Suprapubic skin (tissue), 4 donors: ENCODE measurements at regions not wholly inside any gene's neighbourhood (a gene's known extent, or its start where the extent isn't known, plus 50 kb on each side); places are given as distances from the start of the nearest gene placed in this dataset.

Experiments
- DNase-seq, 2 donors: peaks; one replicate each; pipeline ENCODE4 v3.0.0-alpha.2; 2019; ENCODE audit warnings: low spot score in 2 of 2
- H3K27ac ChIP-seq: fragments of 200-600 bp; sonication (generic); one replicate; pipeline ENCODE4 v1.5.1; 2019
- H3K27me3 ChIP-seq: fragments of 200-600 bp; sonication (generic); one replicate; pipeline ENCODE4 v1.5.1; 2019
- H3K36me3 ChIP-seq: fragments of 200-600 bp; sonication (generic); one replicate; pipeline ENCODE4 v1.5.1; 2019
- H3K4me1 ChIP-seq: fragments of 200-600 bp; sonication (generic); one replicate; pipeline ENCODE4 v1.5.1; 2019
- H3K4me3 ChIP-seq: fragments of 200-600 bp; sonication (generic); one replicate; pipeline ENCODE4 v1.5.1; 2019; ENCODE audit warnings: mild to moderate bottlenecking
- H3K9me3 ChIP-seq: fragments of 200-600 bp; sonication (generic); one replicate; pipeline ENCODE4 v1.5.1; 2019
- EP300 ChIP-seq: sonication (generic); formaldehyde crosslinking; IDR thresholded peaks from one replicate; pipeline ENCODE4 v1.6.1; 2017; ENCODE audit warnings: antibody characterized with exemption
- POLR2A ChIP-seq, 2 donors: fragments of 450-650 bp; IDR thresholded peaks; one replicate each; pipeline ENCODE4 v1.6.1; 2017; ENCODE audit warnings: antibody characterized with exemption in 2 of 2, mild to moderate bottlenecking in 2 of 2, moderate library complexity in 2 of 2
- POLR2AphosphoS5 ChIP-seq, 3 donors: sonication (generic); formaldehyde crosslinking; IDR thresholded peaks; one replicate each; pipeline ENCODE4 v1.6.1; 2017; ENCODE audit warnings: antibody characterized with exemption in 3 of 3
- WGBS: methylation state at CpG from one replicate; pipeline ENCODE4 v1.1.5; 2018; 5-methylcytosine and 5-hydroxymethylcytosine counted together
- TF ChIP-seq, protein P1 (sequence below), 2 donors: fragments of 200-600 bp in 1 of 2; fragments of 450-650 bp in 1 of 2; sonication (generic) in 1 of 2; IDR thresholded peaks; one replicate each; pipeline ENCODE4 v1.5.1; 2016 to 2019; ENCODE audit warnings: antibody characterized with exemption in 2 of 2, mild to moderate bottlenecking in 1 of 2, moderate library complexity in 1 of 2

DNA sequence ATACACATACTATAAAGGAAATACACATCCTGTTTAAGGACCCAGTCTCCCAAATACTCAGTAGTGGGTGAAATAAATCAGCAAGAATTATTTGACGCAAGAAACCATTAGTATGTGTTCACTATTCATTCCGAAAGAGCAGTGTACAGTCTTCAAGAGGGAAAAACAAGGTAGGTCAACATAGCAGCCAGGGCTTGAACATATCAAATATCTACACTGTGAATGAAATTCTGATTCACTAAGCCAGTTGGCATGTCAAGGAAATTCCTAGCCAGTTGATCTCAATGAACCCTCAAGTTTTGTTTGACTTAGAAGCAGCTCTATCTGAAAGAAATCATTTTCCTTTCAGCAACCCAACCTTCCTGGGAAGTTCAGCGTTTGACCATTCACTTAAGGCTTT, 99.0 kb downstream of the CNTN3 start:
- Histone ChIP-seq H3K4me1 (no peaks in the 10 kb centered on the region), H3K27ac (no peak overlapping the region), H3K36me3 (no peaks in the 10 kb centered on the region), H3K9me3 (no peaks in the 10 kb centered on the region), H3K4me3 (no peak overlapping the region), H3K27me3 (no peaks in the 10 kb centered on the region)
- DNase-seq = no peak
- TF ChIP-seq POLR2AphosphoS5 (IDR thresholded peaks at IDR 0.05) = no peak
- TF ChIP-seq EP300 = no peak
- TF ChIP-seq, protein P1, sequence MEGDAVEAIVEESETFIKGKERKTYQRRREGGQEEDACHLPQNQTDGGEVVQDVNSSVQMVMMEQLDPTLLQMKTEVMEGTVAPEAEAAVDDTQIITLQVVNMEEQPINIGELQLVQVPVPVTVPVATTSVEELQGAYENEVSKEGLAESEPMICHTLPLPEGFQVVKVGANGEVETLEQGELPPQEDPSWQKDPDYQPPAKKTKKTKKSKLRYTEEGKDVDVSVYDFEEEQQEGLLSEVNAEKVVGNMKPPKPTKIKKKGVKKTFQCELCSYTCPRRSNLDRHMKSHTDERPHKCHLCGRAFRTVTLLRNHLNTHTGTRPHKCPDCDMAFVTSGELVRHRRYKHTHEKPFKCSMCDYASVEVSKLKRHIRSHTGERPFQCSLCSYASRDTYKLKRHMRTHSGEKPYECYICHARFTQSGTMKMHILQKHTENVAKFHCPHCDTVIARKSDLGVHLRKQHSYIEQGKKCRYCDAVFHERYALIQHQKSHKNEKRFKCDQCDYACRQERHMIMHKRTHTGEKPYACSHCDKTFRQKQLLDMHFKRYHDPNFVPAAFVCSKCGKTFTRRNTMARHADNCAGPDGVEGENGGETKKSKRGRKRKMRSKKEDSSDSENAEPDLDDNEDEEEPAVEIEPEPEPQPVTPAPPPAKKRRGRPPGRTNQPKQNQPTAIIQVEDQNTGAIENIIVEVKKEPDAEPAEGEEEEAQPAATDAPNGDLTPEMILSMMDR (IDR thresholded peaks at IDR 0.05) = no peak
- no peak for TF ChIP-seq POLR2A (IDR thresholded peaks at IDR 0.05)
- 92% methylated on average over 3 of the region's 3 CpGs for WGBS

DNA sequence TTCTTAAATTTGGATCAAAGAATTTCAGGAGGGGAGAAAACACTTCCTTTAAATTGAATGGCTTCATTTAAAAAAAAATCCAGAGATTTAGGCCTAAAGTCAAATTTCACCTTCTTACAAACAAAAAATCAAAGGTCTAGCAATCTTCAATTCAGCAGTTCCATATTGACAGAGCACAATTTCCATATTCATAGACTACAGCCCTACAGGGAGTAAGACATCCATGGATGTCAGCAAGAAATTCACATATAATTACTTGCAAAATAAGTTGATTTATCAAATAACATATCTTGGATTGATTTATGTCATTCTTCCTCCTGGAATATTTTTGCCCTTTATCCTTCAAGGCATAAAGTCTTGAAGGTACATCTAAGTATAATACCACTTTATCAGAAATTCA, 103.4 kb downstream of the CNTN3 start:
- Histone ChIP-seq H3K9me3 (no peaks in the 10 kb centered on the region), H3K36me3 (no peaks in the 10 kb centered on the region), H3K27me3 (no peaks in the 10 kb centered on the region), H3K27ac (no peak overlapping the region), H3K4me3 (no peak overlapping the region), H3K4me1 (no peaks in the 10 kb centered on the region)
- DNase-seq = no peak
- TF ChIP-seq, protein P1 (IDR thresholded peaks at IDR 0.05) = no peak
- no peak for TF ChIP-seq POLR2A (IDR thresholded peaks at IDR 0.05)
- no peak for TF ChIP-seq EP300
- no peak for TF ChIP-seq POLR2AphosphoS5 (IDR thresholded peaks at IDR 0.05)

DNA sequence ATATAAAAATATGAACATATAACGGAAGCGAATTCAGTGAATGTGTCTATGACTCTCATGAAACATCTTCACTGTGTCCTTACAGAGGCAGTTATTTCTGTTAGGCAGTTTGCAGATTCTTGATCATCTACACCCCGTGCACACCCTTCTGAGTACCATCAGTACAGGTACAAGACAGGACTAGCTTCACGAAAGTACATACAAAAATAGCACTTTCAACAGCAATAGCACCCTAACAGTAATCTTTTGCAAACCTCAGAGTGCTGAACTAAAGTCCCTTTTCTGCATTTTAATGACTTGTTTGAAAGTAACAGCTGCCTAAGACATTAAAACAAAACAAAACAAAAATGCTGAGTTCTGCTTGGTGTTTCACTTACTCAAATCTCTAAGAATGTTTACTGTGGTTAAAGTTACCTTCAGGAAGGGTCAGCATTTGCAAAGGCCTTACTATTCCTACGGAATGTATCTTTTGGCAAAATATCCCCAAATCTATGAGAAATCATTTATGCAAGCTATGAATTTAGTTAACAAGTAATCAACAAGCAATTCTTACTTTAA, 104.1 kb downstream of the CNTN3 start:
- no peaks in the 10 kb centered on the region for H3K36me3 ChIP-seq
- H3K9me3 ChIP-seq = no peaks in the 10 kb centered on the region
- H3K4me3 ChIP-seq = no peak overlapping the region
- no peak for DNase-seq
- no peaks in the 10 kb centered on the region for H3K27me3 ChIP-seq
- no peaks in the 10 kb centered on the region for H3K4me1 ChIP-seq
- no peak overlapping the region for H3K27ac ChIP-seq
- TF ChIP-seq, protein P1 (IDR thresholded peaks at IDR 0.05) = no peak
- TF ChIP-seq POLR2A (IDR thresholded peaks at IDR 0.05) (no peak), POLR2AphosphoS5 (IDR thresholded peaks at IDR 0.05) (no peak), EP300 (no peak)
- WGBS = 78% methylated on average over 5 of the region's 5 CpGs

DNA sequence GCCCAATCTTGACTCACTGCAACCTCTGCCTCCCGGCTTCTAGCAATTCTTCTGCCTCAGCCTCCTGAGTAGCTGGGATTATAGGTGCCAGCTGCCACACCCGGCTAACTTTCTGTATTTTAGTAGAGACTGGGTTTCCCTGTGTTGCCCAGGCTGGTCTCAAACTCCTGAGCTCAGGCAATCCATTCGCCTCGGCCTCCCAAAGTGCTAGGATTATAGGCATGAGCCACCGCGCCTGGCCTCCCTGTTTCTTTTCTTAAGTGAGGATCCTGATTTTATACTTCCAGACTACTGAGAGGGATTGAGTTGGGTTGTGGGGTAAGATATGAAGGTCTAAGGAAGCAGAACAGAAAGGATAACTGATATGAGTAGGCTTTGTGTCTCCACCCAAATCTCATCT, 106.8 kb downstream of the CNTN3 start:
- H3K36me3 ChIP-seq = no peaks in the 10 kb centered on the region
- TF ChIP-seq, protein P1 (IDR thresholded peaks at IDR 0.05) = no peak
- no peak for TF ChIP-seq POLR2A (IDR thresholded peaks at IDR 0.05)
- H3K27me3 ChIP-seq = no peaks in the 10 kb centered on the region
- 98% methylated on average over 6 of the region's 6 CpGs for WGBS
- H3K27ac ChIP-seq = no peak overlapping the region
- no peaks in the 10 kb centered on the region for H3K9me3 ChIP-seq
- H3K4me1 ChIP-seq = no peaks in the 10 kb centered on the region
- H3K4me3 ChIP-seq = no peak overlapping the region
- no peak for DNase-seq

DNA sequence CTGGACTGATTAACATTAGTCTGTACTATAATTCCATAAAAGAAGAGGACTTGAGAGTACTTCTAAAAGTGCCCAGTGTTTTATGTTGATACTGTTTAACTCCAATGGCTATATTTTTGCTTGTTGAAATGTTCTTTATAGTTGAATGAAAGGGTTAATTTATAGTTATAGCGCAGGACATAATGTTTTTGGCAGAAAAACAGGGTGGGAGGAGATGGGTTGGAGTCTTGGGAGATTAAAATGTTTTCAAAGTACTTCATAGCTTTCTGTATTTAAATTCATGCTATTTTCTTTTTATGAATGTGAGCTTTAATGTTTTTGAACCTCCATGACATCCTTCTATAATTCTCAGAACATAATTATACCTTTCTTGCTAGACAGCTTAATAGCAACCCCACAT, 108.2 kb downstream of the CNTN3 start:
- TF ChIP-seq POLR2AphosphoS5 (IDR thresholded peaks at IDR 0.05) (no peak), EP300 (no peak), POLR2A (IDR thresholded peaks at IDR 0.05) (no peak)
- TF ChIP-seq, protein P1 (IDR thresholded peaks at IDR 0.05) = no peak
- WGBS = 29% methylated on average over 1 of the region's 1 CpG
- no peak for DNase-seq
- H3K4me3 ChIP-seq = no peak overlapping the region
- no peak overlapping the region for H3K27ac ChIP-seq
- no peaks in the 10 kb centered on the region for H3K27me3 ChIP-seq
- no peaks in the 10 kb centered on the region for H3K4me1 ChIP-seq
- no peaks in the 10 kb centered on the region for H3K36me3 ChIP-seq
- no peaks in the 10 kb centered on the region for H3K9me3 ChIP-seq
